GM21526 (cell line): ENCODE measurements at regions not wholly inside any gene's neighbourhood (a gene's known extent, or its start where the extent isn't known, plus 50 kb on each side); places are given as distances from the start of the nearest gene placed in this dataset.
"Not testable (repeated sequence)": the region's sequence is repeated elsewhere in the genome, so short reads cannot be mapped to it uniquely, and the experiment has no call there.

Experiments used
- ATAC-seq: cut with Tn5 transposase; IDR thresholded peaks from one replicate; pipeline ENCODE4 v1.9.1; 2021; ENCODE audit warnings: moderate library complexity; ENCODE audit not compliant: unreplicated experiment, low FRiP score

DNA sequence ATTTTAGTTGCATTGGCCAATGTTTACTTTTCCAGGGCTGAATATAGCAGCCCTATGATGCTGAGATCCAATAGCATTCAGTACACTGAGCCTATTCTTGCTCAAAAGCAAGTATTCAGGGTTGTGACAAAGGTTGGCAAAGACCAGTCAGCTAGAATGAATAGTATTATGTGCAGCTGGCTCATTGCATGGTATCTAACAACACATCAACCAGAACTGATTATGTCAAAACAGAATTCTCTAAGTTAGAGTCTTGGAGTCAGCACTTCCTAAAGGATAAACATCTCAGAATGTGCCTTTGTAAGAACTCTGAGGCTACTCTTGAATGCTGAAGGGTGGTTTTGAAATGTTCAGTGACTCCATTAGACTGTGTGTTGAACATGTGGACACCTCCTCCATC, 774.5 kb upstream of the RGMB start:
- ATAC-seq = no peak

- ATAC-seq = no peak
Observed at GRCh38 chr5:98004463-98004862, 769.0 kb upstream of the RGMB start.

DNA sequence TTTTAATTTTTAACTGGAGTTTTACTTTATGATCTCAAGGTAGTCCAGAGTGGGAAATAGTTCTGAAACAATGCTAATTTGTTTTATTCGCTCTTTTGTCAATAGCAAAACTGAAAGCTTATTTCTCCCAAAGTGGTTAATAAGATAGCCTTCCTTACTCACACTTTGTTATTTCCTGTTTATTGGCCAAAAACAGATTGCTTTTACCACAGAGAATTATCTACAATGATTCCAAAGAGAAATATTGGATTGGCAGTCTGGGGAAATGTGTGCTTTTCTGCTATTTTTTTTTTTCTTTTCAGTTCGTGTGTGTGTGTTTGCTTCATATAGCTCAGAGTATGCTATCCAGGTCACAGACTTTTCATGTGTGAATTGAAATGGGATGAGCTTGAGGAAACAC, 756.7 kb upstream of the RGMB start:
- no peak for ATAC-seq

- not testable (repeated sequence) for ATAC-seq
Observed at GRCh38 chr5:98030273-98030672, 743.2 kb upstream of the RGMB start.

- not testable (repeated sequence) for ATAC-seq
Observed at GRCh38 chr5:98031036-98031435, 742.4 kb upstream of the RGMB start.

DNA sequence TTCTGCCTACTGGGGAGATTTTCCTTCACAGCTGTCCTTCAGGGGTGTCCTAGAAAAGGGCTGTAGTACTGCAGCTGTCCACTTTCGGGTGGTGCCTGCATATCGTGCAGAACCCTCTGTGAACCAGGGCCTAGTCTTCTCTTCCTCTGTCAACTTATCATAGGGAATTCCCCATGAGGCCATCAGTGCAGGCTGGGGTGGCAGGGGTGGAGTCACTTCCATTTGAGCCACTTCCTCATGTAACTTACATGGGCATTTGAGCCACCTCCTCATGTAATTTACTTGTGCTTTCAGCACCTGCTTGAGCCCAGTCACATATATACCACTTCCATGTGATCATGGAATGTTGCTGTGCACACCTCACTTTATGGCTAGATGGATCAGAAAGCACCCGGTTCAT, 742.0 kb upstream of the RGMB start:
- no peak for ATAC-seq

DNA sequence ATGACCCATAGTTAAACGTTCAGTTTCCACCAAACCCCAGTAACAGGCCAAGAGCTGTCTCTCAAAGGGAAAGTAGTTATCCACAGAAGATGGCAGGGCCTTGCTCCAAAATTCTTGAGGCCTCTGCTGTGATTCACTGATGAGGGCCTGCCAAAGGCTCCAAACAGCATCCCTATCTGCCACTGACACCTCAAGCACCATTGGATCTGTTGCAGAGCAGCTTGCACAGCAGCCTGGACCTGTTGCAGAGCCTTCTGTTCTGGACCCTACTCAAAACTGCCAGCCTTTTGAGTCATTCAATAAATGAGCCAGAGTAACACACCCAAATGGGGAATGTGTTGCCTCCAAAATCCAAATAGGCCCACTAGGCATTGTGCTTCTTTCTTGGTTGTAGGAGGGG, 741.5 kb upstream of the RGMB start:
- ATAC-seq = no peak

GRCh38 chr5:98041661-98042060, 731.8 kb upstream of the RGMB start:
- no peak for ATAC-seq

- ATAC-seq = no peak
Observed at GRCh38 chr5:98042521-98042920, 730.9 kb upstream of the RGMB start.

GRCh38 chr5:98042961-98043360, 730.5 kb upstream of the RGMB start:
- no peak for ATAC-seq

DNA sequence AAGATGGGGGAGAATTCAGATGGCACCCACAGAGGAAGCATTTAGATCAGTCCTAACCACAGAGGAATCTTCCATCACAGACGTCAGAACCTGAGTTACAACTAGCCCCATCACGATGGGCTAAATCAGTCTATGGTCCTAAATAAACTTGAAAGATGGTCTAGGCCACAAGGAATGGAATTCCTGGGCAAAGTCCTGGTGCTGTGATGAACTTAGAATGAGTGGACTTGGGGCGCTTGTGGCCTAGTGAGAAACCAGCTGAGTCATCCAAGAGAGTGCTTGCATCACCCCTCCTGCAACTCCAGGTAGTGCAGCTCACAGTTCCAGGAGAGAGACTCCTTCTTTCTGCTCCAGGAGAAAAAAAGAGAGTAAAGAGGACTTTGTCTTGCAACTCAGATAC, 722.9 kb upstream of the RGMB start:
- ATAC-seq = no peak

DNA sequence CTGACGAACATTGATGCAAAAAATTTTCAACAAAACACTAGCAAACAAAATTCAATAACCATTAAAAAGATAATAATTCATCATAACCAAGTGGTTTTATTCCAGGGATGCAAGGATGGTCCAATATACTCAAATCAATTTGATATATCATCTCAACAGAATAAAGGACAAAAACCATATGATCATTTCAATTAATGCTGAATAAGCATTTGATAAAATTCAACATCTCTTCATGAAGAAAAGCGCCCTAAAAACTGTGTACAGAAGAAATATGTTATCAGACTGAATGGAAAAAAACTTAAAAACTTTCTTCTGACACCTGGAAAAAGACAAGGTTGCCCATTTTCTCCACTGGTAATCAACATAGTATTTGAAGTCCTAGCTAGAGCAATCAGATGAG, 720.3 kb upstream of the RGMB start:
- ATAC-seq = no peak

- no peak for ATAC-seq
Observed at GRCh38 chr5:98060148-98060547, 713.3 kb upstream of the RGMB start.

DNA sequence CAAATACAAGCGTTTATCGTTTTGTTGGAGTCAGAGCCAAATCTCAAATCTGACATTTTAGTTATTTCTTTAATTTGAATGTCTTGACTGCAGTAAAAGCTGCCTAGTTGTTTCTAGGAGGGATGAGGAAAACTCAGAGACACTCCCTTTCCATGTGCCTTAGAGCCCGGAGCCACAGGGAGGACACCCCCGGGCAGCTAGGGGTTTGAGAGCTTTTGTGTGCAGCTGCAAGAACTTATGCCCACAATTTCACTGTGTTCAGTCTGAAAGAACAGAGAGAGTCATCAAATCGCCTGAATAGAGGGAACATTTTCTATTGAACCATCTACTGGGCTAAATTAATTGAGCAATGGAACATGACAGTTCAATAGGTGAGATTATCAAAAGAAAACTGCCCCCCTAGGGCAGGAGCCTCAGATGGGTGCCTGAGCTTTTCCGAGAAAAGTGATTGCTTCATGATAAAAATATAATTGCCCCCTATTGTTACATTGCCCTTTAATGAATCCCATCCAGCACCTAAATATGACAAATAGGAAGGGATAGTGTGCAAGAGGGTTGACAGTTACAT, 709.3 kb upstream of the RGMB start:
- ATAC-seq = no peak

DNA sequence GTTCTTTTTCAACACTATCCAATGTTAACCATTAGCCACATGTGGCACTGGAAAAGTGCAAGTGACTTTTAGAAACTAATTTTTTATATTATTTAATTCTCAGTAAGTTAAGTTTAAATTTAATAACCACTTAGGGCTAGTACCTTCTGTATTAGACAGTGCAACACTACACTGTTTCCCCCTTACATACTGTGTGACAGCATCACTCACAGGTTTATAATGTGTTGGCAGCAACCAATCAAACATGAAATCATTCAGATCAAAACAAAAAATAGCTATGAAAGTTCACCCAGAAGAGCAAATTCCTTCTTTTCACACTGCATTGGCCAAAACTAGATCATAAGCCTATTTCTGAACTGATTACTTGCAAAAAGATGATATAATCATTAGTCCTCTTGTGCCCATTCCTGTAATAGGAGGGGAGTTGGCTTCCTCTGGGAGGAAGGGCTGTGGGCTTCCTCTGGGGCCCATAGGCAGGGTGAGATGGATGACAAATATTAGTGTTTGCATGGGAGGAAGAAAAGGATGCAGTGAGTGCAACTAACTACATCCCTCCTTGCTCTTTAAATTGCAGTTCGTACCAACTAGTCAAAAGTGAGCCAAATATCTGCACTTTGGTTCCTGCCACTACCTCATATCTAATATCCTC, 708.1 kb upstream of the RGMB start:
- no peak for ATAC-seq

GRCh38 chr5:98066910-98067309, 706.6 kb upstream of the RGMB start:
- ATAC-seq = no peak

- ATAC-seq = peak; percentile 78
Observed at GRCh38 chr5:98069876-98070512, 703.5 kb upstream of the RGMB start.

GRCh38 chr5:98072921-98073320, 700.5 kb upstream of the RGMB start:
- no peak for ATAC-seq

GRCh38 chr5:98076501-98076900, 697.0 kb upstream of the RGMB start:
- no peak for ATAC-seq

DNA sequence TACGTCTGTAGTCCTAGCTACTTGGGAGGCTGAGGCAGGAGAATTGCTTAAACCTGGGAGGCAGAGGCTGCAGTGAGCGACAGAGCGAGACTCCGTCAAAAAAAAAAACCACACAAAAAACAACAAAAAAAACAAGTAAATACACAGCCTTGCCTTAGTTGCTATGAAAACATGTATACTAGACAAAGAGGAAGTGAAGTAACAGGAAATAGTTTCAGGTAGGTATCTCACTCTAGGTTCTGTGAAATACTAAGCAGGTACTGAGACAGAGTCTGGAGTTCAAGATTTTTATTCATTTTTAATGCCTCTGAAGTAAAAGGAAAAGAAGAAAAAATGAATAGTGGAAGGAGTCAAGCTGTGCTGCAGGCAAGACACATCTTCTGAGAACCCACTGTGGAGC, 687.9 kb upstream of the RGMB start:
- ATAC-seq = peak; percentile 63

GRCh38 chr5:98095072-98095471, 678.4 kb upstream of the RGMB start:
- ATAC-seq = no peak

DNA sequence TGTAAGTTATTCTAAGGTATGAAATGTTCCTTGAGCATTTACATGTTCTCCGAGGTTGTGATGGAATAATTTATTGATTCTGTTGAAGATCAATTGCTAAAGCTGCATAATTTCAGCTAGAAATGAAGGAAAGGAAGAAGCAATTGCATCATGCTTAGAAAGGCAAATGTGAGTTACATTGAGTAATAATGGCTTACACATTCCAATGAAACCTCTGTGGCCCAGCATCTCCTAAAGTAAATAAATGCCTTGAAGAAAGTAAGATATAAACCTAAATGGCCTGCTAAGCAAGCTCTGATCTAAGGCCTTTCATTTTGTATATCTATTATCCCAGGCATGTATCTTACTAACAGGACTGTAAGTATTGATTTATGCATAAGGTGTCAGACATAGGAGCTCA, 677.3 kb upstream of the RGMB start:
- ATAC-seq = no peak
